ENCODE measurements at regions not wholly inside any gene's neighbourhood (a gene's known extent, or its start where the extent isn't known, plus 50 kb on each side); places are given as distances from the start of the nearest gene placed in this dataset.
"Not testable (repeated sequence)": the region's sequence is repeated elsewhere in the genome, so short reads cannot be mapped to it uniquely, and the experiment has no call there.

GRCh38 chr1:83208540-83208939, 790.4 kb downstream of the TTLL7 start:
- not testable (repeated sequence) for DNase-seq (ENCODE audit: low read depth in 6 of 9, low spot score in 9 of 9); H3K9me3 ChIP-seq (ENCODE audit: control insufficient read depth in 2 of 2, insufficient read depth in 1 of 2, low read length in 1 of 2); H3K4me3 ChIP-seq (ENCODE audit: low read length in 2 of 2); H3K27ac ChIP-seq (ENCODE audit: low read depth in 1 of 2, low read length in 1 of 2); H3K27me3 ChIP-seq (ENCODE audit: control insufficient read depth in 2 of 2, insufficient read depth in 1 of 2, low read length in 1 of 2); H3K4me1 ChIP-seq (ENCODE audit: control insufficient read depth in 2 of 2, insufficient read depth in 2 of 2, low read length in 2 of 2); H3K36me3 ChIP-seq (ENCODE audit: control insufficient read depth in 2 of 2, insufficient read depth in 2 of 2, low read length in 1 of 2)
- 97% methylated on average over 4 of the region's 4 CpGs for WGBS

GRCh38 chr1:83194610-83195009, 804.3 kb downstream of the TTLL7 start:
- not testable (repeated sequence) for DNase-seq (ENCODE audit: low read depth in 6 of 9, low spot score in 9 of 9)

GRCh38 chr1:83182033-83182728, 816.8 kb downstream of the TTLL7 start:
- H3K4me1 ChIP-seq (ENCODE audit: control insufficient read depth in 2 of 2, insufficient read depth in 2 of 2, low read length in 2 of 2); H3K36me3 ChIP-seq (ENCODE audit: control insufficient read depth in 2 of 2, insufficient read depth in 2 of 2, low read length in 1 of 2); H3K27ac ChIP-seq (ENCODE audit: low read depth in 1 of 2, low read length in 1 of 2); H3K9me3 ChIP-seq (ENCODE audit: control insufficient read depth in 2 of 2, insufficient read depth in 1 of 2, low read length in 1 of 2); H3K27me3 ChIP-seq (ENCODE audit: control insufficient read depth in 2 of 2, insufficient read depth in 1 of 2, low read length in 1 of 2); DNase-seq (ENCODE audit: low read depth in 6 of 9, low spot score in 9 of 9); H3K4me3 ChIP-seq (ENCODE audit: low read length in 2 of 2): not testable (repeated sequence)
- 92% methylated on average over 26 of the region's 26 CpGs for WGBS

More at GRCh38 chr1:83194610-83195009, 804.3 kb downstream of the TTLL7 start:
- H3K36me3 ChIP-seq (ENCODE audit: control insufficient read depth in 2 of 2, insufficient read depth in 2 of 2, low read length in 1 of 2); H3K4me3 ChIP-seq (ENCODE audit: low read length in 2 of 2); H3K9me3 ChIP-seq (ENCODE audit: control insufficient read depth in 2 of 2, insufficient read depth in 1 of 2, low read length in 1 of 2); H3K4me1 ChIP-seq (ENCODE audit: control insufficient read depth in 2 of 2, insufficient read depth in 2 of 2, low read length in 2 of 2); H3K27me3 ChIP-seq (ENCODE audit: control insufficient read depth in 2 of 2, insufficient read depth in 1 of 2, low read length in 1 of 2); H3K27ac ChIP-seq (ENCODE audit: low read depth in 1 of 2, low read length in 1 of 2): not testable (repeated sequence)
- 80% methylated on average over 1 of the region's 1 CpG for WGBS

GRCh38 chr1:83180621-83181020, 818.3 kb downstream of the TTLL7 start:
- not testable (repeated sequence) for H3K4me1 ChIP-seq (ENCODE audit: control insufficient read depth in 2 of 2, insufficient read depth in 2 of 2, low read length in 2 of 2); H3K27ac ChIP-seq (ENCODE audit: low read depth in 1 of 2, low read length in 1 of 2); H3K36me3 ChIP-seq (ENCODE audit: control insufficient read depth in 2 of 2, insufficient read depth in 2 of 2, low read length in 1 of 2); H3K9me3 ChIP-seq (ENCODE audit: control insufficient read depth in 2 of 2, insufficient read depth in 1 of 2, low read length in 1 of 2); DNase-seq (ENCODE audit: low read depth in 6 of 9, low spot score in 9 of 9); H3K27me3 ChIP-seq (ENCODE audit: control insufficient read depth in 2 of 2, insufficient read depth in 1 of 2, low read length in 1 of 2); H3K4me3 ChIP-seq (ENCODE audit: low read length in 2 of 2)
- WGBS = 91% methylated on average over 3 of the region's 3 CpGs

- H3K4me3 ChIP-seq (ENCODE audit: low read length in 2 of 2); H3K27me3 ChIP-seq (ENCODE audit: control insufficient read depth in 2 of 2, insufficient read depth in 1 of 2, low read length in 1 of 2); H3K36me3 ChIP-seq (ENCODE audit: control insufficient read depth in 2 of 2, insufficient read depth in 2 of 2, low read length in 1 of 2); DNase-seq (ENCODE audit: low read depth in 6 of 9, low spot score in 9 of 9); H3K27ac ChIP-seq (ENCODE audit: low read depth in 1 of 2, low read length in 1 of 2); H3K9me3 ChIP-seq (ENCODE audit: control insufficient read depth in 2 of 2, insufficient read depth in 1 of 2, low read length in 1 of 2); H3K4me1 ChIP-seq (ENCODE audit: control insufficient read depth in 2 of 2, insufficient read depth in 2 of 2, low read length in 2 of 2): not testable (repeated sequence)
- WGBS = 85% methylated on average over 8 of the region's 9 CpGs
Measured at GRCh38 chr1:83167634-83168033, 831.3 kb downstream of the TTLL7 start.

- H3K27me3 ChIP-seq (ENCODE audit: control insufficient read depth in 2 of 2, insufficient read depth in 1 of 2, low read length in 1 of 2); H3K4me1 ChIP-seq (ENCODE audit: control insufficient read depth in 2 of 2, insufficient read depth in 2 of 2, low read length in 2 of 2); H3K4me3 ChIP-seq (ENCODE audit: low read length in 2 of 2); H3K9me3 ChIP-seq (ENCODE audit: control insufficient read depth in 2 of 2, insufficient read depth in 1 of 2, low read length in 1 of 2); H3K27ac ChIP-seq (ENCODE audit: low read depth in 1 of 2, low read length in 1 of 2); H3K36me3 ChIP-seq (ENCODE audit: control insufficient read depth in 2 of 2, insufficient read depth in 2 of 2, low read length in 1 of 2); DNase-seq (ENCODE audit: low read depth in 6 of 9, low spot score in 9 of 9): not testable (repeated sequence)
- 90% methylated on average over 3 of the region's 3 CpGs for WGBS
Measured at GRCh38 chr1:83163879-83164475, 835.0 kb downstream of the TTLL7 start.

- DNase-seq (ENCODE audit: low read depth in 6 of 9, low spot score in 9 of 9); H3K36me3 ChIP-seq (ENCODE audit: control insufficient read depth in 2 of 2, insufficient read depth in 2 of 2, low read length in 1 of 2); H3K4me1 ChIP-seq (ENCODE audit: control insufficient read depth in 2 of 2, insufficient read depth in 2 of 2, low read length in 2 of 2); H3K9me3 ChIP-seq (ENCODE audit: control insufficient read depth in 2 of 2, insufficient read depth in 1 of 2, low read length in 1 of 2); H3K27ac ChIP-seq (ENCODE audit: low read depth in 1 of 2, low read length in 1 of 2); H3K4me3 ChIP-seq (ENCODE audit: low read length in 2 of 2); H3K27me3 ChIP-seq (ENCODE audit: control insufficient read depth in 2 of 2, insufficient read depth in 1 of 2, low read length in 1 of 2): not testable (repeated sequence)
- no CpG with 5 or more reads among the region's 1 CpG for WGBS
Measured at GRCh38 chr1:83158924-83159323, 840.0 kb downstream of the TTLL7 start.

- WGBS = 94% methylated on average over 1 of the region's 1 CpG
- not testable (repeated sequence) for H3K27ac ChIP-seq (ENCODE audit: low read depth in 1 of 2, low read length in 1 of 2); H3K4me3 ChIP-seq (ENCODE audit: low read length in 2 of 2); H3K27me3 ChIP-seq (ENCODE audit: control insufficient read depth in 2 of 2, insufficient read depth in 1 of 2, low read length in 1 of 2); H3K9me3 ChIP-seq (ENCODE audit: control insufficient read depth in 2 of 2, insufficient read depth in 1 of 2, low read length in 1 of 2); H3K36me3 ChIP-seq (ENCODE audit: control insufficient read depth in 2 of 2, insufficient read depth in 2 of 2, low read length in 1 of 2); DNase-seq (ENCODE audit: low read depth in 6 of 9, low spot score in 9 of 9); H3K4me1 ChIP-seq (ENCODE audit: control insufficient read depth in 2 of 2, insufficient read depth in 2 of 2, low read length in 2 of 2)
Measured at GRCh38 chr1:83154306-83154705, 844.6 kb downstream of the TTLL7 start.

- not testable (repeated sequence) for H3K4me1 ChIP-seq (ENCODE audit: control insufficient read depth in 2 of 2, insufficient read depth in 2 of 2, low read length in 2 of 2); H3K27me3 ChIP-seq (ENCODE audit: control insufficient read depth in 2 of 2, insufficient read depth in 1 of 2, low read length in 1 of 2); H3K27ac ChIP-seq (ENCODE audit: low read depth in 1 of 2, low read length in 1 of 2); H3K9me3 ChIP-seq (ENCODE audit: control insufficient read depth in 2 of 2, insufficient read depth in 1 of 2, low read length in 1 of 2); H3K4me3 ChIP-seq (ENCODE audit: low read length in 2 of 2); DNase-seq (ENCODE audit: low read depth in 6 of 9, low spot score in 9 of 9); H3K36me3 ChIP-seq (ENCODE audit: control insufficient read depth in 2 of 2, insufficient read depth in 2 of 2, low read length in 1 of 2)
- WGBS = 96% methylated on average over 3 of the region's 3 CpGs
Measured at GRCh38 chr1:83151167-83151898, 847.6 kb downstream of the TTLL7 start.
